ENCODE measurements at regions not wholly inside any gene's neighbourhood (a gene's known extent, or its start where the extent isn't known, plus 50 kb on each side); places are given as distances from the start of the nearest gene placed in this dataset.
"Not testable (repeated sequence)": the region's sequence is repeated elsewhere in the genome, so short reads cannot be mapped to it uniquely, and the experiment has no call there.

- no peak for DNase-seq
Observed at GRCh38 chr3:191518861-191519260, 57.9 kb downstream of the PYDC2 start.

GRCh38 chr3:191521055-191521454 lies 60.1 kb downstream of the PYDC2 start:
- no peak for DNase-seq

GRCh38 chr3:191523148-191523547 lies 62.2 kb downstream of the PYDC2 start:
- no peak for DNase-seq

- DNase-seq: no peak
Observed at GRCh38 chr3:191528589-191528988, 67.6 kb downstream of the PYDC2 start.

- no peak for DNase-seq
Observed at GRCh38 chr3:191529992-191530391, 69.0 kb downstream of the PYDC2 start.

GRCh38 chr3:191531434-191531972 lies 70.5 kb downstream of the PYDC2 start:
- DNase-seq: no peak

GRCh38 chr3:191543018-191543417 lies 82.1 kb downstream of the PYDC2 start:
- DNase-seq: no peak

GRCh38 chr3:191543897-191544296 lies 82.9 kb downstream of the PYDC2 start:
- DNase-seq: no peak

- DNase-seq: no peak
Observed at GRCh38 chr3:191549357-191549756, 88.4 kb downstream of the PYDC2 start.

GRCh38 chr3:191555037-191555436 lies 94.1 kb downstream of the PYDC2 start:
- DNase-seq: no peak

GRCh38 chr3:191557322-191557721 lies 96.4 kb downstream of the PYDC2 start:
- DNase-seq: no peak

GRCh38 chr3:191563722-191564121 lies 102.8 kb downstream of the PYDC2 start:
- DNase-seq: no peak

GRCh38 chr3:191566469-191566868 lies 105.5 kb downstream of the PYDC2 start:
- DNase-seq: no peak

- DNase-seq: no peak
Observed at GRCh38 chr3:191568206-191568605, 107.2 kb downstream of the PYDC2 start.

- DNase-seq: no peak
Observed at GRCh38 chr3:191592105-191592504, 131.1 kb downstream of the PYDC2 start.

GRCh38 chr3:191593486-191593885 lies 132.5 kb downstream of the PYDC2 start:
- no peak for DNase-seq

- DNase-seq: not testable (repeated sequence)
Observed at GRCh38 chr3:191615511-191615910, 154.5 kb downstream of the PYDC2 start.

- DNase-seq: no peak
Observed at GRCh38 chr3:191624299-191624698, 163.3 kb downstream of the PYDC2 start.

GRCh38 chr3:191627064-191627463 lies 166.1 kb downstream of the PYDC2 start:
- no peak for DNase-seq

GRCh38 chr3:191628571-191628970 lies 167.6 kb downstream of the PYDC2 start:
- no peak for DNase-seq

- no peak for DNase-seq
Observed at GRCh38 chr3:191631496-191631895, 170.5 kb downstream of the PYDC2 start.

GRCh38 chr3:191634902-191635301 lies 173.9 kb downstream of the PYDC2 start:
- DNase-seq: no peak

- no peak for DNase-seq
Observed at GRCh38 chr3:191637611-191638010, 176.6 kb downstream of the PYDC2 start.

GRCh38 chr3:191641789-191642188 lies 180.8 kb downstream of the PYDC2 start:
- no peak for DNase-seq

GRCh38 chr3:191644291-191644690 lies 183.3 kb downstream of the PYDC2 start:
- no peak for DNase-seq
